Astrocyte of the cerebellum (primary cell): ENCODE measurements at regions not wholly inside any gene's neighbourhood (a gene's known extent, or its start where the extent isn't known, plus 50 kb on each side); places are given as distances from the start of the nearest gene placed in this dataset.

Experiments
- DNase-seq: peaks from one replicate; pipeline ENCODE4 v3.0.0-alpha.2; 2011; ENCODE audit warnings: low read depth
- H3K4me3 ChIP-seq: 2 replicates; pipeline ENCODE4 v1.5.1; 2011; ENCODE audit warnings: mild to moderate bottlenecking, low read depth, low read length, moderate library complexity
- CTCF ChIP-seq: IDR thresholded peaks from 2 replicates; pipeline ENCODE4 v1.5.1; 2012; ENCODE audit warnings: low read length, low read depth, moderate library complexity, mild to moderate bottlenecking; ENCODE audit errors: missing control alignments
- in situ Hi-C: cut with HindIII; loops from 2 replicates; pipeline ENCODE4 v1.10.0; 2017; ENCODE audit warnings: low sequenced_read_pairs

DNA sequence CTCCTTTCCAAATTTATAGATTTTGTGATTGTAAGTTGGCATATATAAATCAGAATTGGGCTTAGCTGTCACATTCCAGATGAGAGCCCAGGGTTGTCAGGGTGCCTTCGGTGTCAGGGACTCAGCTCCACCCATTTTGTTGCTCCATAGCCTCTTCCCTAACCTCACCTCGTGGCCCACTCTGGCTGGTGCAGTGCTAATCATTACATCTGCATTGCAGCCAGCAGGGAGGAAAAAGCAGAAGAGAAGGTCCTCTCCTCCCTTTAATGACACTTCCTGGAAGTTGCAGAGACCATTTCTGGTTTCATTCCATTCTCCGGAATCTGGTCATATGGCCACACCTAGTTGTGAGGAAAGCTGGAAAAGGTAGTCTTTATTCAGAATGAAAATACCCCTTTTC is 113.3 kb downstream of the CCT6B start:
- no peak overlapping the region for H3K4me3 ChIP-seq
- no peak for TF ChIP-seq CTCF
- in situ Hi-C loops, result no loop called here
- no peak for DNase-seq

DNA sequence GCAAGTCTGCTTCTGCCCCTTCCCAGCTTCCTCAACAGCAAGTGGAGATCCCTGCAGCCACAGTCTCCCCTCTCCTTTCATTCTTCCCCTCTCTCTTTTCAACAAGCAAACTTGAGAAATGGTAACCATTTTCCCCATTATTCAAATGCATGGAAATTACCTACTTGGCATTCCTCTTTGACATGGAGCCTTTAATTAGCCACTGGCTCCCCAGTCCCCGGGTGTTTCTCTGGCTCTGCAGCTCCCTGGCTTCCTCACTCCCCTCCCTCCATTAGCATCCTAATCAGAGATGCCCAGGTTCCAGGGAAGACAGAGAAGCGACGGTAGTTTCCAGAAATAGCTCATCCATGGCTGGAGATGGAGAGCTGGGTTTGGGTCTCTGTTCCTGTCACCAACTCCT is 116.0 kb downstream of the CCT6B start:
- in situ Hi-C loops, result no loop called here
- DNase-seq, result no peak
- TF ChIP-seq CTCF, result no peak
- no peak overlapping the region for H3K4me3 ChIP-seq

DNA sequence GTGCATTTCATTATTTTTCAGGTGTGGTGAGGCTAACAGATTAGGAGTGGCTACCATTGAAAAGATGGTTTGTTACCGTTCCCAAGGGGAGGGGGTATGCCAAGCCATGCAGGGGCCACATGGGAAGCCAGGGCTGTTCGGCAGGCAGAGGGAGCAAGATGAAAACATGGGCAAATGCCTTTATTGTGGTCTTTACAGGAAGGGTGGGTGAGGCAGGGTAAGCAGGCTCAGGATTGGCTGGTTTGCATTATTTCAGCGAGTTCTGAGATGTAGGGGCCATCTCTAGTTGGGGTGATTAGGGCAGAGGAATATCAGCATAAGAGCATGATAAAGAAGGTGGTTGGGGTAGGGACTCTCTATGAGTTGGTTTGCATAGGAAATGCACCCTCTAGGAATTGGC is 117.6 kb downstream of the CCT6B start:
- in situ Hi-C loops, result no loop called here
- TF ChIP-seq CTCF, result no peak
- no peak overlapping the region for H3K4me3 ChIP-seq
- no peak for DNase-seq

DNA sequence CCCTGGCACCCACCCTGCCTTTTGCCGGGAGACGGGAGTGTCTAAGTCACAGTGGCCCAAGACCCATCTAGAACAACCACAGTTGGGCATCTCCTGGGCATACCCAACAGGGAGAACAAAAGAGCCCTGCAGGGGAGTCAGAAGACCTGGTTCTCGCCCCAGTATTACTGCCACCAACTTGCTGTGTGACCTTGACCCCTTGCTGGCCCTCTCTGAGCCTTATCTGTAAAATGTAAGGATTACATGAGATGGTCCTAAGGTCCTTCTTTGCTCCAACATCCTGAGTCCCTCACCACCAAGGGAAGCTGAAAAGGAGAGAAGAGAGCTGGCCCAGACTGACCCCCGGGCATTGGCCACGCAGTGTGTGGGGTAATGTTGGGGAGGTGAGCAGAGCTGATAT is 119.0 kb downstream of the CCT6B start:
- in situ Hi-C loops, result no loop called here
- H3K4me3 ChIP-seq, result no peak overlapping the region
- no peak for TF ChIP-seq CTCF
- no peak for DNase-seq

GRCh38 chr17:34841467-34841866 is 119.8 kb downstream of the CCT6B start:
- in situ Hi-C loops, result no loop called here
- no peak overlapping the region for H3K4me3 ChIP-seq
- DNase-seq, result no peak
- no peak for TF ChIP-seq CTCF

DNA sequence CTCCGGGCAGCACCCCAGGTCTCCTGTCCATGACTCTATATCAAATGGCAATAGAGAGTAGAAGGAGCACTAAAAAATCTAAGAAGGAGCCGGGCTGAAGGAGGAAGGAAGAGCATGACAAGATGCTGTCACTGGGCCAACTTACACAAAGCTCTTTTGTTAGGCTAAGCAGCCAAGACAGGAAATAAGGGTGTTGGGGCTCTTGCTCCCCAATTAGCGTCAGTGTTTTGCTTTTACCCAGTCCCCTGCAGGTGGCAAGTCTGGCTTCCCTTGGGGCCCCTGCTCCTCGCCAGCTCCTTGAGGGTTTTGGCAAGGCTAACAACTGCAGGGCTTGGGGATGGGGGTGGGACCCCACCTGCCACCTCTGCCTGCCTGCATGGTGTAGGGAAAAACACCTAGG is 120.5 kb downstream of the CCT6B start:
- TF ChIP-seq CTCF, result no peak
- DNase-seq, result no peak
- in situ Hi-C loops, result no loop called here

GRCh38 chr17:34837876-34838478 is 123.3 kb downstream of the CCT6B start:
- no peak for TF ChIP-seq CTCF
- no peak for DNase-seq
- in situ Hi-C loops, result no loop called here
- H3K4me3 ChIP-seq, result no peak overlapping the region

More for the DNA sequence above, 120.5 kb downstream of the CCT6B start:
- H3K4me3 ChIP-seq, result no peak overlapping the region
